GM23248 (cell line): ENCODE measurements at regions not wholly inside any gene's neighbourhood (a gene's known extent, or its start where the extent isn't known, plus 50 kb on each side); places are given as distances from the start of the nearest gene placed in this dataset.

Source experiments
- EZH2 ChIP-seq: fragments of 200-600 bp; sonication (generic); IDR thresholded peaks from 2 replicates; pipeline ENCODE4 v1.6.1; 2018; ENCODE audit warnings: antibody characterized with exemption, mild to moderate bottlenecking; ENCODE audit not compliant: insufficient read depth, poor library complexity, severe bottlenecking
- EZH2phosphoT487 ChIP-seq: fragments of 200-600 bp; sonication (generic); IDR thresholded peaks from 2 replicates; pipeline ENCODE4 v1.6.1; 2018; ENCODE audit warnings: antibody characterized with exemption, moderate library complexity, mild to moderate bottlenecking, low read depth; ENCODE audit not compliant: insufficient read depth

GRCh38 chr20:50431066-50431450, 79.1 kb upstream of the PTPN1 start:
- TF ChIP-seq EZH2 (no peak), EZH2phosphoT487 (no peak)
